GM10266 (cell line): ENCODE measurements at regions not wholly inside any gene's neighbourhood (a gene's known extent, or its start where the extent isn't known, plus 50 kb on each side); places are given as distances from the start of the nearest gene placed in this dataset.

ENCODE experiments used
- DNase-seq: peaks from one replicate; pipeline ENCODE4 v3.0.0; 2012; ENCODE audit errors: extremely low spot score
- CTCF ChIP-seq: IDR thresholded peaks from 2 replicates; pipeline ENCODE4 v1.5.1; 2012; ENCODE audit warnings: mild to moderate bottlenecking, low read depth; ENCODE audit not compliant: control insufficient read depth, insufficient read depth; ENCODE audit errors: missing control alignments

GRCh38 chr3:124660599-124660998, 69.7 kb upstream of the UMPS start:
- no peak for DNase-seq
- no peak for TF ChIP-seq CTCF

- DNase-seq = no peak
Measured at GRCh38 chr3:124663690-124664089, 66.6 kb upstream of the UMPS start.

GRCh38 chr3:124664804-124665203, 65.4 kb upstream of the UMPS start:
- TF ChIP-seq CTCF = no peak
- no peak for DNase-seq

More at GRCh38 chr3:124663690-124664089, 66.6 kb upstream of the UMPS start:
- no peak for TF ChIP-seq CTCF

GRCh38 chr3:124666067-124666466, 64.2 kb upstream of the UMPS start:
- TF ChIP-seq CTCF = no peak
- no peak for DNase-seq

- DNase-seq = no peak
- no peak for TF ChIP-seq CTCF
Measured at GRCh38 chr3:124669470-124669869, 60.8 kb upstream of the UMPS start.

- TF ChIP-seq CTCF = no peak
- no peak for DNase-seq
Measured at GRCh38 chr3:124671106-124671505, 59.1 kb upstream of the UMPS start.

GRCh38 chr3:124674336-124674735, 55.9 kb upstream of the UMPS start:
- DNase-seq = no peak
- TF ChIP-seq CTCF = no peak
